K562 (cell line): ENCODE measurements at regions not wholly inside any gene's neighbourhood (a gene's known extent, or its start where the extent isn't known, plus 50 kb on each side); places are given as distances from the start of the nearest gene placed in this dataset.
"Not testable (repeated sequence)": the region's sequence is repeated elsewhere in the genome, so short reads cannot be mapped to it uniquely, and the experiment has no call there.

Experiments used
- ATAC-seq: fragments of 200-7000 bp; cut with Tn5 transposase; 3 replicates; pipeline ENCODE4 v1.9.1; 2020; ENCODE audit warnings: moderate library complexity
- BruUV-seq: library from RNA; stranded (reverse); fragments of 400-500 nt; replicated peaks from 2 replicates; lab custom pipeline; 2021; lab: Mats Ljungman, UMichigan
- CTCF ChIA-PET: fragments of 300-600 bp; formaldehyde crosslinking; extraction: SDS; loops from one replicate; lab custom pipeline; 2021; ENCODE audit warnings: low intra/inter-chr PET ratio; lab: Yijun Ruan, JAX
- POLR2A ChIA-PET: fragments of 300-600, 350-650 bp; sonication (Branson Sonifier 250); formaldehyde crosslinking; extraction: SDS; loops from one replicate; lab custom pipeline; 2021; ENCODE audit warnings: antibody characterized with exemption, inconsistent platforms; lab: Yijun Ruan, JAX
- DNase-seq, 4 experiments: peaks; one replicate each; pipeline versions ENCODE4 v3.0.0 to v3.0.0-alpha.2; 2011 to 2018; ENCODE audit warnings: low spot score in 3 of 4, mixed read lengths in 3 of 4; ENCODE audit errors: extremely low read depth in 1 of 4
- FAIRE-seq: peaks from 2 replicates; lab custom pipeline; 2011; peaks lifted over from hg19 to GRCh38; lab: Jason Lieb, UNC
- H2AFZ ChIP-seq: 2 replicates; pipeline ENCODE4 v1.6.0; 2011; ENCODE audit warnings: low read depth, low read length, control low read depth, inconsistent platforms
- H3K27ac ChIP-seq: fragments of 200-600 bp; 3 replicates; pipeline ENCODE4 v1.8.0; 2011; ENCODE audit warnings: low read depth, mild to moderate bottlenecking, control low read depth, inconsistent platforms, low read length, moderate library complexity, mixed read lengths; ENCODE audit errors: extremely low read depth
- H3K27me3 ChIP-seq, 2 experiments: fragments of 300-600 bp in 1 of 2; 2 replicates in 1 of 2; 3 replicates in 1 of 2; pipeline versions ENCODE4 v1.6.0 to v1.8.0; 2011; ENCODE audit warnings: inconsistent platforms in 2 of 2, low read length in 2 of 2, mild to moderate bottlenecking in 1 of 2, mixed read lengths in 1 of 2, moderate library complexity in 1 of 2; ENCODE audit not compliant: control insufficient read depth in 2 of 2, insufficient read depth in 2 of 2
- H3K36me3 ChIP-seq: fragments of 300-600 bp; 3 replicates; pipeline ENCODE4 v1.8.0; 2011; ENCODE audit warnings: mild to moderate bottlenecking, low read length, inconsistent platforms; ENCODE audit not compliant: control insufficient read depth, insufficient read depth
- H3K4me1 ChIP-seq, 2 experiments: fragments of 200-600 bp in 1 of 2; replicated peaks in 1 of 2; 2 replicates in 1 of 2; 3 replicates in 1 of 2; pipeline versions ENCODE4 v1.5.1 to v1.8.0; 2011; ENCODE audit warnings: inconsistent platforms in 2 of 2, low read length in 2 of 2, mild to moderate bottlenecking in 1 of 2, mixed read lengths in 1 of 2, moderate library complexity in 1 of 2; ENCODE audit not compliant: control insufficient read depth in 2 of 2, insufficient read depth in 2 of 2
- H3K4me2 ChIP-seq: 2 replicates; pipeline ENCODE4 v1.6.1; 2011; ENCODE audit warnings: low read length, control low read depth, inconsistent platforms, mixed read lengths; ENCODE audit not compliant: insufficient read depth
- H3K4me3 ChIP-seq: fragments of 200-600 bp; sonication (generic), shearing (Covaris generic); 2 replicates; pipeline ENCODE4 v1.5.1; 2016; ENCODE audit warnings: control low read depth, inconsistent platforms
- H3K79me2 ChIP-seq: fragments of 200-600 bp; 3 replicates; pipeline ENCODE4 v1.8.0; 2011; ENCODE audit warnings: low read length, inconsistent platforms; ENCODE audit not compliant: control insufficient read depth, insufficient read depth
- H3K9ac ChIP-seq, 2 experiments: 2 replicates each; pipeline versions ENCODE4 v1.6.0 to v1.6.1; 2011; ENCODE audit warnings: low read depth in 2 of 2, low read length in 2 of 2, control low read depth in 1 of 2, inconsistent platforms in 1 of 2, mild to moderate bottlenecking in 1 of 2, mixed read lengths in 1 of 2; ENCODE audit not compliant: insufficient read depth in 1 of 2
- H3K9me1 ChIP-seq: one replicate; pipeline ENCODE4 v1.6.0; 2011; ENCODE audit warnings: inconsistent platforms, mild to moderate bottlenecking, low read length, moderate library complexity; ENCODE audit not compliant: control insufficient read depth, insufficient read depth
- H3K9me3 ChIP-seq: replicated peaks from 2 replicates; pipeline ENCODE4 v1.5.1; 2011; ENCODE audit warnings: low read depth, low read length, inconsistent platforms; ENCODE audit not compliant: control insufficient read depth, insufficient read depth
- H4K20me1 ChIP-seq: replicated peaks from 2 replicates; pipeline ENCODE4 v1.6.1; 2011; ENCODE audit warnings: low read length, inconsistent platforms, mixed read lengths; ENCODE audit not compliant: control insufficient read depth, insufficient read depth
- ATF3 ChIP-seq, 2 experiments: fragments of 450-650 bp in 1 of 2; sonication (generic) in 1 of 2; formaldehyde crosslinking in 1 of 2; IDR thresholded peaks in 1 of 2; conservative IDR thresholded peaks in 1 of 2; 2 replicates each; pipeline versions ENCODE4 v1.6.1 to v1.8.1; 2016 to 2023; ENCODE audit warnings: mild to moderate bottlenecking in 2 of 2, moderate library complexity in 2 of 2, inconsistent platforms in 1 of 2, missing genetic modification reagents in 1 of 2
- CBX5 ChIP-seq: IDR thresholded peaks from 2 replicates; pipeline ENCODE4 v1.6.1; 2014; ENCODE audit warnings: low read depth, borderline replicate concordance
- CBX8 ChIP-seq: fragments of 200-600 bp; sonication (generic); IDR thresholded peaks from 2 replicates; pipeline ENCODE4 v1.6.1; 2012; ENCODE audit warnings: borderline replicate concordance, mixed run types, low read depth, mild to moderate bottlenecking, moderate library complexity, mixed read lengths, low read length, control low read depth, inconsistent platforms; ENCODE audit not compliant: poor library complexity, severe bottlenecking; ENCODE audit errors: extremely low read depth
- MTF1 ChIP-seq: fragments of 250-450 bp; sonication (Bioruptor Pico); IDR thresholded peaks from 2 replicates; pipeline ENCODE4 v1.9.0; 2021; ENCODE audit warnings: moderate library complexity, mild to moderate bottlenecking, inconsistent platforms, borderline replicate concordance
- RAD21 ChIP-seq, 2 experiments: fragments of 250-450 bp in 1 of 2; fragments of 450-650 bp in 1 of 2; sonication (Bioruptor Pico) in 1 of 2; formaldehyde crosslinking in 1 of 2; IDR thresholded peaks in 1 of 2; conservative IDR thresholded peaks in 1 of 2; 2 replicates each; pipeline versions ENCODE4 v1.4.0 to v1.8.0; 2020 to 2022; ENCODE audit warnings: mild to moderate bottlenecking in 2 of 2, moderate library complexity in 1 of 2
- ZC3H8 ChIP-seq: fragments of 450-650 bp; IDR thresholded peaks from 2 replicates; pipeline ENCODE4 v1.6.1; 2017
- WGBS: fragments of 100-300 bp; shearing (Covaris generic); methylation state at CpG from one replicate; pipeline ENCODE4 v1.1.6; 2016; ENCODE audit warnings: low coverage, mixed read lengths; ENCODE audit not compliant: insufficient coverage; ENCODE audit errors: missing lambda C conversion rate; 5-methylcytosine and 5-hydroxymethylcytosine counted together
- in situ Hi-C: fragments of 300-500 bp; cut with MboI; formaldehyde crosslinking; loops from 4 replicates; pipeline ENCODE4 v1.15.0; 2018; ENCODE audit warnings: inconsistent platforms, mixed read lengths
- intact Hi-C: fragments of 100-400 bp; cut with micrococcal nuclease; formaldehyde crosslinking; loops from 2 replicates; pipeline ENCODE4 v1.14.2; 2022
- TF ChIP-seq, protein P1 (sequence below): fragments of 450-650 bp; IDR thresholded peaks from 2 replicates; pipeline ENCODE4 v1.6.1; 2018; ENCODE audit warnings: mild to moderate bottlenecking, low read depth; ENCODE audit not compliant: partially characterized antibody
- TF ChIP-seq, protein P2 (sequence below): fragments of 450-650 bp; formaldehyde crosslinking; IDR thresholded peaks from 2 replicates; pipeline ENCODE4 v1.4.0; 2020; ENCODE audit warnings: mild to moderate bottlenecking, moderate library complexity

DNA sequence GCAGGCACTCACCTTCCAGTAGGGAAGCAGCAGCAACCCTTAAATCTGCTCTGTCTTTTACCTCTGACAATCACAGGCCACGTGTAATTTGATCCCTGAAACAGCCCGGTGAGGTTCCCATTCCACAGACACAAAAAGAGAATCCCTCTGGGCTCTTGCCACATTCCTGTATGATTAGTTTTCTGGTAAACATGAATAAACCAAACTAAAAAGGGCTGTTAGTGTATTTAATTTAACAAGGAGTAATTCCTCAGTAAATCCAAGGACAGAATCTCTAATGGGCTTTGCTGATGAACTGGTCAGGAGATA lies 186.9 kb downstream of the FAM43A start (continued):
- TF ChIP-seq, protein P1, sequence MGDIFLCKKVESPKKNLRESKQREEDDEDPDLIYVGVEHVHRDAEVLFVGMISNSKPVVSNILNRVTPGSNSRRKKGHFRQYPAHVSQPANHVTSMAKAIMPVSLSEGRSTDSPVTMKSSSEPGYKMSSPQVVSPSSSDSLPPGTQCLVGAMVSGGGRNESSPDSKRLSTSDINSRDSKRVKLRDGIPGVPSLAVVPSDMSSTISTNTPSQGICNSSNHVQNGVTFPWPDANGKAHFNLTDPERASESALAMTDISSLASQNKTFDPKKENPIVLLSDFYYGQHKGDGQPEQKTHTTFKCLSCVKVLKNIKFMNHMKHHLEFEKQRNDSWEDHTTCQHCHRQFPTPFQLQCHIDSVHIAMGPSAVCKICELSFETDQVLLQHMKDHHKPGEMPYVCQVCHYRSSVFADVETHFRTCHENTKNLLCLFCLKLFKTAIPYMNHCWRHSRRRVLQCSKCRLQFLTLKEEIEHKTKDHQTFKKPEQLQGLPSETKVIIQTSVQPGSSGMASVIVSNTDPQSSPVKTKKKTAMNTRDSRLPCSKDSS: no peak
- no peak for TF ChIP-seq CBX8
- TF ChIP-seq ZC3H8: no peak
- TF ChIP-seq, protein P2, sequence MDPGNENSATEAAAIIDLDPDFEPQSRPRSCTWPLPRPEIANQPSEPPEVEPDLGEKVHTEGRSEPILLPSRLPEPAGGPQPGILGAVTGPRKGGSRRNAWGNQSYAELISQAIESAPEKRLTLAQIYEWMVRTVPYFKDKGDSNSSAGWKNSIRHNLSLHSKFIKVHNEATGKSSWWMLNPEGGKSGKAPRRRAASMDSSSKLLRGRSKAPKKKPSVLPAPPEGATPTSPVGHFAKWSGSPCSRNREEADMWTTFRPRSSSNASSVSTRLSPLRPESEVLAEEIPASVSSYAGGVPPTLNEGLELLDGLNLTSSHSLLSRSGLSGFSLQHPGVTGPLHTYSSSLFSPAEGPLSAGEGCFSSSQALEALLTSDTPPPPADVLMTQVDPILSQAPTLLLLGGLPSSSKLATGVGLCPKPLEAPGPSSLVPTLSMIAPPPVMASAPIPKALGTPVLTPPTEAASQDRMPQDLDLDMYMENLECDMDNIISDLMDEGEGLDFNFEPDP (CRISPR knock-in tag): no peak
- TF ChIP-seq CBX5: no peak
- TF ChIP-seq RAD21 (CRISPR knock-in tag; conservative IDR thresholded peaks at IDR 0.05 in 1 of 2, IDR thresholded peaks at IDR 0.05 in 1 of 2): no peak
- no peak for TF ChIP-seq MTF1 (CRISPR knock-in tag)

GRCh38 chr3:194873474-194873873 lies 187.8 kb downstream of the FAM43A start:
- H4K20me1 ChIP-seq; H3K79me2 ChIP-seq; H3K27ac ChIP-seq; POLR2A ChIA-PET; in situ Hi-C loops; H3K36me3 ChIP-seq; H3K9me1 ChIP-seq; H3K4me3 ChIP-seq; intact Hi-C loops; H3K9me3 ChIP-seq; DNase-seq; H2AFZ ChIP-seq; ATAC-seq; CTCF ChIA-PET; FAIRE-seq; TF ChIP-seq ATF3 (CRISPR knock-in tag; conservative IDR thresholded peaks at IDR 0.05): not testable (repeated sequence)
- H3K27me3 ChIP-seq: peaks cover 30 to 76% of the 10 kb centered on the region in 2 experiments
- TF ChIP-seq ATF3 (IDR thresholded peaks at IDR 0.05): peak; percentile 14; the same call in 1 of the 2 replicates
- TF ChIP-seq, all 486 proteins: peak for 1; not testable (repeated sequence) for 485
- 3% methylated on average over 10 of the region's 10 CpGs for WGBS
- H3K4me1 ChIP-seq, H3K9ac ChIP-seq, BruUV-seq, H3K4me2 ChIP-seq: not testable (repeated sequence)
